ENCODE measurements at regions not wholly inside any gene's neighbourhood (a gene's known extent, or its start where the extent isn't known, plus 50 kb on each side); places are given as distances from the start of the nearest gene placed in this dataset.
A peak's percentile ranks its signal among the peaks of the same experiment; 100 is the strongest.

GRCh38 chr1:199064971-199065370 lies 426.1 kb downstream of the PTPRC start:
- Histone ChIP-seq H3K27me3 (ENCODE audit: control insufficient read depth in 3 of 3, insufficient read depth in 3 of 3, low read depth in 1 of 3, low read length in 3 of 3) (no peaks in the 10 kb centered on the region), H2AK5ac (ENCODE audit: low read depth, low read length) (no peak overlapping the region), H3K4ac (ENCODE audit: low read length) (no peak overlapping the region), H3K4me3 (ENCODE audit: low read length in 2 of 2) (no peak overlapping the region), H2BK12ac (ENCODE audit: low read length) (no peak overlapping the region), H3K14ac (ENCODE audit: low read length) (no peak overlapping the region), H2BK5ac (ENCODE audit: low read length) (no peak overlapping the region), H3K23ac (ENCODE audit: low read depth, low read length, poor library complexity) (no peak overlapping the region), H4K8ac (ENCODE audit: low read depth, low read length) (no peak overlapping the region), H3K9me3 (replicated peaks in 1 of 2; ENCODE audit: control insufficient read depth in 2 of 2, insufficient read depth in 1 of 2, low read depth in 1 of 2, low read length in 2 of 2) (no peaks in the 10 kb centered on the region), H2BK15ac (ENCODE audit: low read length) (no peak overlapping the region), H3K9ac (ENCODE audit: low read depth, low read length, poor library complexity) (no peak overlapping the region), H3K79me1 (ENCODE audit: low read depth, low read length) (no peaks in the 10 kb centered on the region), H3K27ac (replicated peaks; ENCODE audit: low read length) (no peak overlapping the region), H3K4me1 (ENCODE audit: control insufficient read depth in 2 of 2, insufficient read depth in 1 of 2, low read depth in 1 of 2, low read length in 2 of 2) (no peaks in the 10 kb centered on the region), H3K36me3 (replicated peaks in 1 of 2; ENCODE audit: control insufficient read depth in 2 of 2, insufficient read depth in 2 of 2, low read length in 2 of 2) (no peaks in the 10 kb centered on the region), H2BK120ac (ENCODE audit: low read depth, low read length) (no peak overlapping the region), H4K91ac (ENCODE audit: low read depth, low read length, poor library complexity) (no peak overlapping the region), H3K4me2 (ENCODE audit: insufficient read depth, low read length, poor library complexity, severe bottlenecking) (no peak overlapping the region), H3K18ac (ENCODE audit: low read length) (no peak overlapping the region), H2AFZ (ENCODE audit: low read length) (peak overlapping the region; percentile 13)
- no peak for DNase-seq (ENCODE audit: low spot score)
- WGBS, 2 donors (ENCODE audit: extremely low coverage in 2 of 2, insufficient read length in 2 of 2, insufficient replicate concordance in 1 of 2) = no CpG with 5 or more reads among the region's 1 CpG

- no peak overlapping the region for H3K18ac ChIP-seq (ENCODE audit: low read length)
- WGBS, 2 donors (ENCODE audit: extremely low coverage in 2 of 2, insufficient read length in 2 of 2, insufficient replicate concordance in 1 of 2) = no CpG with 5 or more reads among the region's 2 CpGs
These were observed 428.6 kb downstream of the PTPRC start for GRCh38 chr1:199067483-199067882.

DNA sequence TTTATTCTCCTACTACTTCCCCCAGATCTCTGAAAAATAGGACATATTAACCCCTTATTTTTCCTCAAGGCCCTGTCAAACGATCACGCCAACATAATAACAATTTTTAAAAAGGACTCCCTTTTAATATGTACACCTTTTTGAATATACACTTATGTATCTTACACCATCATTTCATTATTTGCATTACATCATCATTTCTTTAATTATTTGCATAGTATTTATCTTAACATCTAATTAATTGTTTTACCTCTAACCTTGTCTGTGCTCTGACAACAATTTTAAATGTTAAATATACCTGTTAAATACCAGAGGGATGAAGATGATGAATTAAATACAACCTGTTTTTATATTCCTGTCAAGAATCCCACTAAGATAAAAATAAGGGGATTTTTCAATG lies 432.2 kb downstream of the PTPRC start:
- Histone ChIP-seq H3K18ac (ENCODE audit: low read length) (no peak overlapping the region), H3K36me3 (replicated peaks in 1 of 2; ENCODE audit: control insufficient read depth in 2 of 2, insufficient read depth in 2 of 2, low read length in 2 of 2) (no peaks in the 10 kb centered on the region)

More at GRCh38 chr1:199067483-199067882, 428.6 kb downstream of the PTPRC start:
- H2AFZ ChIP-seq (ENCODE audit: low read length) = no peak overlapping the region
- no peak overlapping the region for H2AK5ac ChIP-seq (ENCODE audit: low read depth, low read length)
- DNase-seq (ENCODE audit: low spot score) = no peak
- H3K4me2 ChIP-seq (ENCODE audit: insufficient read depth, low read length, poor library complexity, severe bottlenecking) = no peak overlapping the region
- H3K36me3 ChIP-seq (replicated peaks in 1 of 2; ENCODE audit: control insufficient read depth in 2 of 2, insufficient read depth in 2 of 2, low read length in 2 of 2) = no peaks in the 10 kb centered on the region
- no peaks in the 10 kb centered on the region for H3K79me1 ChIP-seq (ENCODE audit: low read depth, low read length)
- H4K91ac ChIP-seq (ENCODE audit: low read depth, low read length, poor library complexity) = no peak overlapping the region
- H3K23ac ChIP-seq (ENCODE audit: low read depth, low read length, poor library complexity) = no peak overlapping the region
- H3K27me3 ChIP-seq (ENCODE audit: control insufficient read depth in 3 of 3, insufficient read depth in 3 of 3, low read depth in 1 of 3, low read length in 3 of 3) = no peaks in the 10 kb centered on the region
- H2BK15ac ChIP-seq (ENCODE audit: low read length) = no peak overlapping the region
- no peak overlapping the region for H3K4me3 ChIP-seq (ENCODE audit: low read length in 2 of 2)
- H2BK12ac ChIP-seq (ENCODE audit: low read length) = no peak overlapping the region
- no peak overlapping the region for H3K9ac ChIP-seq (ENCODE audit: low read depth, low read length, poor library complexity)
- no peak overlapping the region for H2BK120ac ChIP-seq (ENCODE audit: low read depth, low read length)
- H2BK5ac ChIP-seq (ENCODE audit: low read length) = no peak overlapping the region
- no peak overlapping the region for H3K27ac ChIP-seq (replicated peaks; ENCODE audit: low read length)
- no peaks in the 10 kb centered on the region for H3K9me3 ChIP-seq (replicated peaks in 1 of 2; ENCODE audit: control insufficient read depth in 2 of 2, insufficient read depth in 1 of 2, low read depth in 1 of 2, low read length in 2 of 2)
- no peak overlapping the region for H3K4ac ChIP-seq (ENCODE audit: low read length)
- no peak overlapping the region for H4K8ac ChIP-seq (ENCODE audit: low read depth, low read length)
- H3K4me1 ChIP-seq (ENCODE audit: control insufficient read depth in 2 of 2, insufficient read depth in 1 of 2, low read depth in 1 of 2, low read length in 2 of 2) = no peaks in the 10 kb centered on the region
- no peak overlapping the region for H3K14ac ChIP-seq (ENCODE audit: low read length)

GRCh38 chr1:199073166-199073565 lies 434.3 kb downstream of the PTPRC start:
- H3K9ac ChIP-seq (ENCODE audit: low read depth, low read length, poor library complexity) = no peak overlapping the region
- no CpG with 5 or more reads among the region's 1 CpG for WGBS, 2 donors (ENCODE audit: extremely low coverage in 2 of 2, insufficient read length in 2 of 2, insufficient replicate concordance in 1 of 2)
- no peak overlapping the region for H4K91ac ChIP-seq (ENCODE audit: low read depth, low read length, poor library complexity)

More for the DNA sequence above, 432.2 kb downstream of the PTPRC start:
- H2AFZ ChIP-seq (ENCODE audit: low read length) = no peak overlapping the region
- H2BK12ac ChIP-seq (ENCODE audit: low read length) = no peak overlapping the region
- no peak overlapping the region for H3K14ac ChIP-seq (ENCODE audit: low read length)
- DNase-seq (ENCODE audit: low spot score) = no peak
- H4K8ac ChIP-seq (ENCODE audit: low read depth, low read length) = no peak overlapping the region
- no peak overlapping the region for H2BK5ac ChIP-seq (ENCODE audit: low read length)
- no peak overlapping the region for H3K9ac ChIP-seq (ENCODE audit: low read depth, low read length, poor library complexity)
- no peak overlapping the region for H3K4me2 ChIP-seq (ENCODE audit: insufficient read depth, low read length, poor library complexity, severe bottlenecking)
- no peaks in the 10 kb centered on the region for H3K9me3 ChIP-seq (replicated peaks in 1 of 2; ENCODE audit: control insufficient read depth in 2 of 2, insufficient read depth in 1 of 2, low read depth in 1 of 2, low read length in 2 of 2)
- H2BK120ac ChIP-seq (ENCODE audit: low read depth, low read length) = no peak overlapping the region
- no peak overlapping the region for H3K4me3 ChIP-seq (ENCODE audit: low read length in 2 of 2)
- no peaks in the 10 kb centered on the region for H3K4me1 ChIP-seq (ENCODE audit: control insufficient read depth in 2 of 2, insufficient read depth in 1 of 2, low read depth in 1 of 2, low read length in 2 of 2)
- no peaks in the 10 kb centered on the region for H3K79me1 ChIP-seq (ENCODE audit: low read depth, low read length)
- no peak overlapping the region for H3K4ac ChIP-seq (ENCODE audit: low read length)
- no peak overlapping the region for H3K23ac ChIP-seq (ENCODE audit: low read depth, low read length, poor library complexity)
- no peak overlapping the region for H2BK15ac ChIP-seq (ENCODE audit: low read length)
- no peak overlapping the region for H4K91ac ChIP-seq (ENCODE audit: low read depth, low read length, poor library complexity)
- H3K27me3 ChIP-seq (ENCODE audit: control insufficient read depth in 3 of 3, insufficient read depth in 3 of 3, low read depth in 1 of 3, low read length in 3 of 3) = no peaks in the 10 kb centered on the region
- no CpG with 5 or more reads among the region's 2 CpGs for WGBS, 2 donors (ENCODE audit: extremely low coverage in 2 of 2, insufficient read length in 2 of 2, insufficient replicate concordance in 1 of 2)
- no peak overlapping the region for H3K27ac ChIP-seq (replicated peaks; ENCODE audit: low read length)
- H2AK5ac ChIP-seq (ENCODE audit: low read depth, low read length) = no peak overlapping the region

More at GRCh38 chr1:199073166-199073565, 434.3 kb downstream of the PTPRC start:
- H3K4me1 ChIP-seq (ENCODE audit: control insufficient read depth in 2 of 2, insufficient read depth in 1 of 2, low read depth in 1 of 2, low read length in 2 of 2) = no peaks in the 10 kb centered on the region
- H2BK120ac ChIP-seq (ENCODE audit: low read depth, low read length) = no peak overlapping the region
- H3K4ac ChIP-seq (ENCODE audit: low read length) = no peak overlapping the region
- H3K27me3 ChIP-seq (ENCODE audit: control insufficient read depth in 3 of 3, insufficient read depth in 3 of 3, low read depth in 1 of 3, low read length in 3 of 3) = no peaks in the 10 kb centered on the region
- no peak overlapping the region for H2AFZ ChIP-seq (ENCODE audit: low read length)
- H2BK12ac ChIP-seq (ENCODE audit: low read length) = no peak overlapping the region
- H3K4me2 ChIP-seq (ENCODE audit: insufficient read depth, low read length, poor library complexity, severe bottlenecking) = no peak overlapping the region
- H3K79me1 ChIP-seq (ENCODE audit: low read depth, low read length) = no peaks in the 10 kb centered on the region
- H3K4me3 ChIP-seq (ENCODE audit: low read length in 2 of 2) = no peak overlapping the region
- H3K23ac ChIP-seq (ENCODE audit: low read depth, low read length, poor library complexity) = no peak overlapping the region
- H3K9me3 ChIP-seq (replicated peaks in 1 of 2; ENCODE audit: control insufficient read depth in 2 of 2, insufficient read depth in 1 of 2, low read depth in 1 of 2, low read length in 2 of 2) = no peaks in the 10 kb centered on the region
- H3K14ac ChIP-seq (ENCODE audit: low read length) = no peak overlapping the region
- H2BK15ac ChIP-seq (ENCODE audit: low read length) = no peak overlapping the region
- no peak overlapping the region for H2BK5ac ChIP-seq (ENCODE audit: low read length)
- H2AK5ac ChIP-seq (ENCODE audit: low read depth, low read length) = no peak overlapping the region
- DNase-seq (ENCODE audit: low spot score) = no peak
- H3K36me3 ChIP-seq (replicated peaks in 1 of 2; ENCODE audit: control insufficient read depth in 2 of 2, insufficient read depth in 2 of 2, low read length in 2 of 2) = no peaks in the 10 kb centered on the region
- no peak overlapping the region for H4K8ac ChIP-seq (ENCODE audit: low read depth, low read length)
- H3K18ac ChIP-seq (ENCODE audit: low read length) = no peak overlapping the region
- no peak overlapping the region for H3K27ac ChIP-seq (replicated peaks; ENCODE audit: low read length)
